Testis (tissue), 2 donors: ENCODE measurements at regions not wholly inside any gene's neighbourhood (a gene's known extent, or its start where the extent isn't known, plus 50 kb on each side); places are given as distances from the start of the nearest gene placed in this dataset.
"Not testable (repeated sequence)": the region's sequence is repeated elsewhere in the genome, so short reads cannot be mapped to it uniquely, and the experiment has no call there.

Experiments
- CTCF ChIP-seq, 3 experiments: fragments of 450-650 bp in 2 of 3; fragments of 200-600 bp in 1 of 3; sonication (generic) in 1 of 3; IDR thresholded peaks; one replicate each; pipeline ENCODE4 v1.5.1; 2016 to 2019; ENCODE audit warnings: antibody characterized with exemption in 3 of 3, mild to moderate bottlenecking in 2 of 3, moderate library complexity in 1 of 3
- POLR2A ChIP-seq: fragments of 450-650 bp; IDR thresholded peaks from one replicate; pipeline ENCODE4 v1.6.1; 2017; ENCODE audit warnings: antibody characterized with exemption, mild to moderate bottlenecking, moderate library complexity

- TF ChIP-seq CTCF (IDR thresholded peaks at IDR 0.05); POLR2A: not testable (repeated sequence)
Measured at GRCh38 chr13:24944073-24944472, 151.9 kb upstream of the PABPC3 start.
